H7 (cell line): ENCODE measurements at regions not wholly inside any gene's neighbourhood (a gene's known extent, or its start where the extent isn't known, plus 50 kb on each side); places are given as distances from the start of the nearest gene placed in this dataset.
"Not testable (repeated sequence)": the region's sequence is repeated elsewhere in the genome, so short reads cannot be mapped to it uniquely, and the experiment has no call there.

Source experiments
- DNase-seq: peaks from one replicate; pipeline ENCODE4 v3.0.0; 2012
- H3K27me3 ChIP-seq: 2 replicates; pipeline ENCODE4 v1.6.0; 2011; ENCODE audit warnings: mild to moderate bottlenecking, low read length; ENCODE audit not compliant: control insufficient read depth, insufficient read depth
- H3K36me3 ChIP-seq: replicated peaks from 2 replicates; pipeline ENCODE4 v1.5.1; 2011; ENCODE audit warnings: low read length; ENCODE audit not compliant: control insufficient read depth, insufficient read depth
- H3K4me3 ChIP-seq: 2 replicates; pipeline ENCODE4 v1.5.1; 2011; ENCODE audit warnings: low read depth, mild to moderate bottlenecking, control low read depth, low read length, moderate library complexity; ENCODE audit not compliant: insufficient read depth

GRCh38 chr17:71184716-71185115 lies 936.1 kb upstream of the SOX9 start:
- no peaks in the 10 kb centered on the region for H3K36me3 ChIP-seq
- DNase-seq = no peak

GRCh38 chr17:71187145-71187878 lies 933.5 kb upstream of the SOX9 start:
- Histone ChIP-seq H3K27me3 (no peaks in the 10 kb centered on the region), H3K4me3 (no peak overlapping the region), H3K36me3 (no peaks in the 10 kb centered on the region)
- DNase-seq = no peak

More at GRCh38 chr17:71184716-71185115, 936.1 kb upstream of the SOX9 start:
- no peaks in the 10 kb centered on the region for H3K27me3 ChIP-seq
- H3K4me3 ChIP-seq = no peak overlapping the region

- Histone ChIP-seq H3K27me3 (no peaks in the 10 kb centered on the region), H3K4me3 (no peak overlapping the region)
- no peak for DNase-seq
Observed at GRCh38 chr17:71188811-71189492, 931.9 kb upstream of the SOX9 start.

GRCh38 chr17:71189493-71189831 lies 931.4 kb upstream of the SOX9 start:
- Histone ChIP-seq H3K27me3 (no peaks in the 10 kb centered on the region), H3K36me3 (no peaks in the 10 kb centered on the region), H3K4me3 (no peak overlapping the region)
- no peak for DNase-seq

More at GRCh38 chr17:71188811-71189492, 931.9 kb upstream of the SOX9 start:
- no peaks in the 10 kb centered on the region for H3K36me3 ChIP-seq

GRCh38 chr17:71192039-71192555 lies 928.7 kb upstream of the SOX9 start:
- Histone ChIP-seq H3K4me3 (no peak overlapping the region), H3K27me3 (no peaks in the 10 kb centered on the region), H3K36me3 (no peaks in the 10 kb centered on the region)
- DNase-seq = no peak

- DNase-seq = no peak
- no peak overlapping the region for H3K4me3 ChIP-seq
- no peaks in the 10 kb centered on the region for H3K27me3 ChIP-seq
- no peaks in the 10 kb centered on the region for H3K36me3 ChIP-seq
Observed at GRCh38 chr17:71192848-71193247, 928.0 kb upstream of the SOX9 start.

GRCh38 chr17:71200597-71200996 lies 920.2 kb upstream of the SOX9 start:
- Histone ChIP-seq H3K36me3 (no peaks in the 10 kb centered on the region), H3K4me3 (no peak overlapping the region), H3K27me3 (no peaks in the 10 kb centered on the region)
- DNase-seq = no peak

- H3K27me3 ChIP-seq = no peaks in the 10 kb centered on the region
- no peak for DNase-seq
- no peaks in the 10 kb centered on the region for H3K36me3 ChIP-seq
- no peak overlapping the region for H3K4me3 ChIP-seq
Observed at GRCh38 chr17:71201639-71202038, 919.2 kb upstream of the SOX9 start.

- Histone ChIP-seq H3K36me3 (no peaks in the 10 kb centered on the region), H3K4me3 (no peak overlapping the region), H3K27me3 (no peaks in the 10 kb centered on the region)
- DNase-seq = no peak
Observed at GRCh38 chr17:71202449-71202848, 918.4 kb upstream of the SOX9 start.

GRCh38 chr17:71203953-71204352 lies 916.9 kb upstream of the SOX9 start:
- DNase-seq = no peak

GRCh38 chr17:71205951-71206350 lies 914.9 kb upstream of the SOX9 start:
- H3K4me3 ChIP-seq, H3K36me3 ChIP-seq, H3K27me3 ChIP-seq, DNase-seq: not testable (repeated sequence)

More at GRCh38 chr17:71203953-71204352, 916.9 kb upstream of the SOX9 start:
- Histone ChIP-seq H3K27me3 (no peaks in the 10 kb centered on the region), H3K4me3 (no peak overlapping the region), H3K36me3 (no peaks in the 10 kb centered on the region)

- Histone ChIP-seq H3K36me3 (no peaks in the 10 kb centered on the region), H3K4me3 (no peak overlapping the region), H3K27me3 (no peaks in the 10 kb centered on the region)
- no peak for DNase-seq
Observed at GRCh38 chr17:71208111-71208704, 912.6 kb upstream of the SOX9 start.

GRCh38 chr17:71213936-71214335 lies 906.9 kb upstream of the SOX9 start:
- H3K4me3 ChIP-seq = no peak overlapping the region
- no peaks in the 10 kb centered on the region for H3K36me3 ChIP-seq
- no peak for DNase-seq
- no peaks in the 10 kb centered on the region for H3K27me3 ChIP-seq

- Histone ChIP-seq H3K27me3 (no peaks in the 10 kb centered on the region), H3K36me3 (no peaks in the 10 kb centered on the region), H3K4me3 (no peak overlapping the region)
- no peak for DNase-seq
Observed at GRCh38 chr17:71217769-71218168, 903.1 kb upstream of the SOX9 start.
